Gastrocnemius medialis (tissue), 4 donors: ENCODE measurements at regions not wholly inside any gene's neighbourhood (a gene's known extent, or its start where the extent isn't known, plus 50 kb on each side); places are given as distances from the start of the nearest gene placed in this dataset.

ENCODE experiments used
- POLR2A ChIP-seq, 2 donors: fragments of 450-650 bp; IDR thresholded peaks; one replicate each; pipeline ENCODE4 v1.6.1; 2017; ENCODE audit warnings: antibody characterized with exemption in 2 of 2, mild to moderate bottlenecking in 2 of 2, moderate library complexity in 2 of 2
- TF ChIP-seq, protein P1 (sequence below), 5 experiments: fragments of 450-650 bp in 3 of 5; fragments of 200-600 bp in 2 of 5; sonication (generic) in 2 of 5; IDR thresholded peaks in 4 of 5; conservative IDR thresholded peaks in 1 of 5; 1 replicate in 4 of 5; 2 replicates in 1 of 5; pipeline ENCODE4 v1.5.1; 2016 to 2019; ENCODE audit warnings: antibody characterized with exemption in 5 of 5, mild to moderate bottlenecking in 3 of 5, moderate library complexity in 3 of 5

DNA sequence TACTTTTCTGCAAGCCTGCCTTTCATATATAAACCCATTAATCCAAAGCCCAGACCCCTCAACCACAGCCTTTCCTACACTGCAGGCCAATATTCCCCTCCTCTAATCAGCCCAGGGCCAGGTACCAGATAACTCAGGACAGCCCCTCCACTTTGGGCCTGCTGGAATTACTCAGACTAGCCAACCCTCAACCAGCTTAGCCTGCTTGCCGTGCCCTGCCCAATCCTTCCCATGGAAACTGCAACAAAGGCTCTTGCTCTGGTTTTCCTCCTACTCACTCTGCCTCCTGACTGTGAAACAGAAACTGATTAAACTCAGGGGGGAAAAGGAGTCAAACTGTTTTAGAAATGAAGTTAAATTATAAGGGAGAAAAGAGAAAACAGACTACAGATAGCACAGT is 248.1 kb downstream of the KLF13 start:
- TF ChIP-seq, protein P1, sequence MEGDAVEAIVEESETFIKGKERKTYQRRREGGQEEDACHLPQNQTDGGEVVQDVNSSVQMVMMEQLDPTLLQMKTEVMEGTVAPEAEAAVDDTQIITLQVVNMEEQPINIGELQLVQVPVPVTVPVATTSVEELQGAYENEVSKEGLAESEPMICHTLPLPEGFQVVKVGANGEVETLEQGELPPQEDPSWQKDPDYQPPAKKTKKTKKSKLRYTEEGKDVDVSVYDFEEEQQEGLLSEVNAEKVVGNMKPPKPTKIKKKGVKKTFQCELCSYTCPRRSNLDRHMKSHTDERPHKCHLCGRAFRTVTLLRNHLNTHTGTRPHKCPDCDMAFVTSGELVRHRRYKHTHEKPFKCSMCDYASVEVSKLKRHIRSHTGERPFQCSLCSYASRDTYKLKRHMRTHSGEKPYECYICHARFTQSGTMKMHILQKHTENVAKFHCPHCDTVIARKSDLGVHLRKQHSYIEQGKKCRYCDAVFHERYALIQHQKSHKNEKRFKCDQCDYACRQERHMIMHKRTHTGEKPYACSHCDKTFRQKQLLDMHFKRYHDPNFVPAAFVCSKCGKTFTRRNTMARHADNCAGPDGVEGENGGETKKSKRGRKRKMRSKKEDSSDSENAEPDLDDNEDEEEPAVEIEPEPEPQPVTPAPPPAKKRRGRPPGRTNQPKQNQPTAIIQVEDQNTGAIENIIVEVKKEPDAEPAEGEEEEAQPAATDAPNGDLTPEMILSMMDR (IDR thresholded peaks at IDR 0.05 in 4 of 5, conservative IDR thresholded peaks at IDR 0.05 in 1 of 5) = no peak
- no peak for TF ChIP-seq POLR2A (IDR thresholded peaks at IDR 0.05)
